ENCODE measurements at regions not wholly inside any gene's neighbourhood (a gene's known extent, or its start where the extent isn't known, plus 50 kb on each side); places are given as distances from the start of the nearest gene placed in this dataset.
"Not testable (repeated sequence)": the region's sequence is repeated elsewhere in the genome, so short reads cannot be mapped to it uniquely, and the experiment has no call there.

DNA sequence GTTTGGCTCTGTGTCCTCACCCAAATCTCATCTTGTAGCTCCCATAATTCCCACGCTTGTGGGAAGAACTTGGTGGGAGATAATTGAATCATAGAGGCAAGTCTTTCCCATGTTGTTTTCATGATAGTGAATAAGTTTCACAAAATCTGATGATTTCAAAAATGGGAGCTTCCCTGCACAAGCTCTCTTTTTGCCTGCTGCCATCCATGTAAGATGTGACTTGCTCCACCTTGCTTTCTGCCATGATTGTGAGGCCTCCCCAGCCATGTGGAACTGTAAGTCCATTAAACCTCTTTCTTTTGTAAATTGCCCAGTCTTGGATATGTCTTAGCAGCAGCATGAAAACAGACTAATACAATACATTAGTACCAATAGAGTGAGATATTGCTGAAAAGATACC, 154.9 kb downstream of the DUSP10 start:
- DNase-seq, result not testable (repeated sequence)

DNA sequence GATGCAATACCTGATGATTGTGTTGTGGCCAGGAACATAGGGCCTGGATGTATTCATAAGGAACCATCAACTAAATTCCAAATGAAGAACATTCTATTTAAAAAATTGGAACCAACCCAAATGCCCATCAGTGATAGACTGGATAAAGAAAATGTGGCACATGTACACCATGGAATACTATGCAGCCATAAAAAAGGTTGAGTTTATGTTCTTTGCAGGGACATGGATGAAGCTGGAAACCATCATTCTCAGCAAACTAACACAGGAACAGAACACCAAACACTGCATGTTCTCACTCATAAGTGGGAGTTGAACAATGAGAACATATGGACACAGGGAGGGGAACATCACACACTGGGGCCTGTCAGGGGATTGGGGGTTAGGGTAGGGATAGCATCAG, 150.6 kb downstream of the DUSP10 start:
- not testable (repeated sequence) for DNase-seq

DNA sequence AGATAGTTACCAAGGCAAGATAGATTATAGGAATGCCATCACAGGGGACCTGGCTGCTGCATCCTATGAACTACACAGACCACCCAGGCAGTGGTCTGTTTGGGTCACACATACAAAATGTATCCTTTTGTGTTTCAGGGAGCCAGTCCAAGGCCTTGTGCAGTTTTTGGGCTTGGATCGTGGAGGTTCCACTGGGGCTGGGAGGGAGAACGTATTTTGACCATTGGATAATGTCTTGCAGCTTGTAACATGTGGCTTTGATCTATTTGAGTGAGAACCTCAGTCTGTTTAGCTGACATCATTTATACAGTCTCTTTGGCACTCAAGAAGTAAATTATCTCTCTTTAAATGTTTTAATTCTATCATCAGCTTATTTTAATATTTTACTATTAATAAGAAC, 147.3 kb downstream of the DUSP10 start:
- peak; percentile 15 for DNase-seq

DNA sequence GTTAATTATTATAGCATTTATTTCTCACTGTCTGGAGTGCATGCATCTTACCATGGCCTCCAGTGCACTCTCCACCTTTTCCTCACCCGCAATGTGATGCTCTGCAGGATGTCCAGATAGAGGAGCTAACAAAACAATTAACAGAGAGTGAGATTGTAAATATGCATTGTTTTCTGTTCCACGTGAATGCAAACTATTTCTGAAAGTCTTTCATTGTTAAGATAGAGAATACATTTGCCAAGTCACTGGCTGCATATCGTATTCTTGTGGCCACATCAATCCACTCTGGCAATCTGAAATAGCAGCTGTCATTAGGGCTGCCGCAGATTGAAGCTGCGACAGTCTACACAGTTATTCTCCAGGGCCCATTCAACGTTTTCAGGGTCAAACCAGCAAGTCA, 143.8 kb downstream of the DUSP10 start:
- DNase-seq, result no peak

DNA sequence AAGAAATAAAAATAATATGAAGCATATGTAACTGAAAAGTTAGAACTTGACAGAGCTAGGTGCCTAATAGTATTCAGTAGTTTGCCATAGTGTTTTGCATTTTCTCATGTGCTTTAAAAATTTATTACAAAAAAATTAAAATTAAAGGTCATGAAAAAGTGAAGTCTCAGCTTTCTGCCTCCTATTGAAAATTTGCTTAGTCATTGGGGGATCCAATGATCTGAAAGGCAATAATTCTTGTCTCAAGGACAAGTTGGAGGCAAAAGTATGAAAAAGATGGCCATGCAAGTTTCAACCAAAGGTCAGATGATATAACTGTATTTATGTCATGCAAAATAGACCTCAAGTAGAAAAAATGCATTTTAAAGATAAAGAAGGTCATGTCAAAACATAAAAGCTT, 140.7 kb downstream of the DUSP10 start:
- DNase-seq, result no peak

DNA sequence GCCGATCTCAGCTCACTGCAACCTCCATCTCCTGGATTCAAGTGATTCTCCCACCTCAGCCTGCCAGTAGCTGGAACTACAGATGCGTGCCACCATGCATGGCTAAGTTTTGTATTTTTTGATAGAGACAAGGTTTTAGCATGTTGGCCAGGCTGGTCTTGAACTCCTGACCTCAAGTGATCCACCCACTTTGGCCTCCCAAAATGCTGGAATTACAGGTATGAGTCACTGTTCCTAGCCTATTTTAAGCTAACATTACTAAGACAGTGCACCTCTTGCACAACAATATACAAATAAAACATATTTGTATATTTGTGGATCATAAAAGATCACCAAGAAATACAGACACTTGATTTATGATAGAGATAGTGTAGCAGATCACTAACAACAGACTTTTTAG, 139.1 kb downstream of the DUSP10 start:
- DNase-seq, result no peak

DNA sequence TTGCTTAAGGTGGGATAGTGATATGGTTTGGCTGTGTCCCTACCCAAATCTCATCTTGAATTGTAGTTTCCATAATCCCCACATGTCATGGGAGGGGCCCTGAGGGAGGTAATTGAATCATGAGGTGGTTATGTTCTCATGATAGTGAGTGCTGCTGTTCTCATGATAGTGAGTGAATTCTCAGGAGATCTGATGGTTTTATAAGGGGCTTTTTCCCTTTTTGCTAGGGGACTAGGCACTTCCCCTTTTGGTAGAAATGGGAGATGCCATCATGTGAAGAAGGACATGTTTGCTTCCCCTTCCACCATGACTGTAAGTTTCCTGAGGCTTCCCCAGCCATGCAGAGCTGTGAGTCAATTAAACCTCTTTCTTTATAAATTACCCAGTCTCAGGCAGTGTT, 137.5 kb downstream of the DUSP10 start:
- not testable (repeated sequence) for DNase-seq

DNA sequence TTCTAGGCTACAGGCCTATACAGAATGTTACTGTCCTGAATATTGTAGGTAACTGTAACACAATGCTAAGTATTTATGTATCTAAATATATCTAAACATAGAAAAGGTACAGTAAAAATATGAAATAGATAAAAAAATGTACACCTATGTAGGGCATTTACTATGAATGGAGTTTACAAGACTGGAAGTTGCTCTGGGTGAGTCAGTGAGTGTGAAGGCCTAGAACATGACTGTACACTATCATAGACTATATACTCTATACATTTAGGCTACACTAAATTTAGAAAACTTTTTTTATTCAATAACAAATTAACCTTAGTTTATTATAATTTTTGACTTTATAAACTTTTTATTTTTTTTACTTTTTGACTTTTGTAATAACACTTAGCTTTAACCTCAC, 136.9 kb downstream of the DUSP10 start:
- DNase-seq, result no peak

DNA sequence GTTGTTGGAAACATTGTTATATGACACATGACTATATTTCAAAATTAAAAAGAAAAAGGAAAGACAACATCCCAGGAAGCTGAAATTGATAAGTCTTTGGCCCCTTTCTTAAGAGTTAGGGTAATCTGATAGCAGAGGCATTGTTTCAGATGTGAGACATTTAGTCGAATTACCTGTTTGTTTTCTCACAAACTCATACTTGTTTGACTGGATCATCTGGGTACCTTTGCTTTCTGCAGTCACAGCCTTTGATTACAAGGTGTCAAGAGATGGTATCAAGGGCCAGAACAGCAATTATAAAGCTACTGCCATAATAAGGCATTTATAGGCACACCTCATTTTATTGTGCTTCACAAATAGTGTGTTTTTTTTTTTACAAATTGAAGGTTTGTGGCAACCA, 136.3 kb downstream of the DUSP10 start:
- no peak for DNase-seq

DNA sequence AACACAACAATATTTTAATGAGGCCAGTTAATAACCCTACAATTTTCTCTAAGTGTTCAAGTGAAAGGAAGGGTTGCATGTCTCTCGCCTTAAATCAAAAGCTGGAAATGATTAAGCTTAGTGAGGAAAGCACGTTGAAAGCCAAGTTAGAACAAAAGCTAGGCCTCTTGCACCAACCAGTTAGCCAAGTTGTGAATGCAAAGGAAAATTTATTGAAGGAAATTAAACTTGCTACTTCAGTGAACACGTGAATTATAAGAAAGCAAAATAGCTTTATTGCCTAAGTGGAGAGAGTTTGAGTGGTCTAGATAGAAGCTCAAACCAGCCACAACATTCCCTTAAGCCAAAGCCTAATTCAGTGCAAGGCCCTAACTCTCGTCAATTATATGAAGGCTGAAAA, 135.6 kb downstream of the DUSP10 start:
- no peak for DNase-seq

DNA sequence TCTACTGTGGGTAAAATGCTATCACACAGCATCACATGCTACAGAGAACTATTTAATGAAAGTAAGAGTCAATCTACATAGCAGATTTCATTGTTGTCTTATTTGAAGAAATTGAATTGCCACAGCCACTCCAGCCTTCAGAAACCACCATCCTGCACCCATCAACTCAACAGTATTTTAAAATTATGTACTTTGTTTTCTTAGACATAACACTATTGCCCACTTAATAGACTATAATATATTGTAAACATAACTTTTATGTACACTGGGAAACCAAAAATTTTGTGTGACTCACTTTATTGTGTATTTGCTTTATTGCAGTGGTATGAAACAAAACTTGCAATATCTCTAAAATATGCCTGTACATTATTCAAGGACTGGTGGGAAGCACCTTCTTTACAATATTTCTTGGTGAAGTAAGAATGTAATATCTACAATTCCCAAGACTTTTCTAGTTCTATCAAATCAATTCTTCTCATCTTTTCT, 133.0 kb downstream of the DUSP10 start:
- DNase-seq, result no peak

DNA sequence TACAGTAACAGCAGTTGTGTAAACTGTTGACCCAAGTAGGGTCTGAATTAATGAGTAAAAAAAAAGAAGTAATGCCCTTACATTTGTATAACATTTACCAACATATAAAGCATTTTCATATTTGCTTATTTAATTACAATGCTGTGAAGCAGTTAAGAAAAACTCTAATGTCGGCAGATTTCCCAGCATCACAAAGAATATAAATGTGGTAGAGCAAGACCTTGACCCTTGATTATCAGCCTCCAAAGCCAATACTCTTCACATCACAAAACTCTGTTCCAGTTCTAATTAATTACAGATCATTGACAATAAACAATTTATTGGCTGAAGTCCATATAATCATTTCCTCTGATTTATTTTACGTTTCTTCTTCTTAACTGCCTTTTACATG, 130.2 kb downstream of the DUSP10 start:
- DNase-seq, result no peak

DNA sequence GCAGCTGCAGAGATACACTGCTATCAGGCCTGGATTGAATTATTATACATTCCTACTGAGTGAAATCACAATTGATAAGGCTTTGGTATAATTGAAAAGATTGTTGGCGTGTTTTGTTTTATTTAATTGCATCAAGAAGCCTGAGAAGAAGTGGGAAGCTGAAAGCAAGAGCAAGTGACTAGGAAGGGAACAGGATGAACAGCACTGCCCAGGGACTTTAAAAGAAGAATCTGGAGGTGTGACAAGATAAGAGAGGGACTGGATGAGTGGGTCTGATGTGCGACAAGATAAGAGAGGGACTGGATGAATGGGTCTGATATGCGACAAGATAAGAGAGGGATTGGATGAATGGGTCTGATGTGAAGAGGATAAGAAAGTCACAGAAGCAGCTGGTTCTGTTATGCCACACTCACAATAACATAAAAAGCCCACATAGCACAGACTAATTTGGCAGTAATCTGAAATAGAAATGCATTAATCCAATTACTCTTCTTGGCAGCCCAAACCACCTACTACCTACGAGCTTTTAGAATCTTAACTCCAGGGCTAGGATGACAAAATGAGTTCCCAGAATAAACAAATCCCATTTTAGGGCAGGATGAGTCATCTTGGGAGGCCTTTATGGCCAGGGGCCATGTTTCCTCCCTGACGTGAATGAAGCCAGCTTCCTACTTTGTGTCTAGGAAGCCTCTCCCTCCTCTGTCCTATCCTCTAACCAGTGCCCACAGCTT, 129.7 kb downstream of the DUSP10 start:
- peak; percentile 54 for DNase-seq

DNA sequence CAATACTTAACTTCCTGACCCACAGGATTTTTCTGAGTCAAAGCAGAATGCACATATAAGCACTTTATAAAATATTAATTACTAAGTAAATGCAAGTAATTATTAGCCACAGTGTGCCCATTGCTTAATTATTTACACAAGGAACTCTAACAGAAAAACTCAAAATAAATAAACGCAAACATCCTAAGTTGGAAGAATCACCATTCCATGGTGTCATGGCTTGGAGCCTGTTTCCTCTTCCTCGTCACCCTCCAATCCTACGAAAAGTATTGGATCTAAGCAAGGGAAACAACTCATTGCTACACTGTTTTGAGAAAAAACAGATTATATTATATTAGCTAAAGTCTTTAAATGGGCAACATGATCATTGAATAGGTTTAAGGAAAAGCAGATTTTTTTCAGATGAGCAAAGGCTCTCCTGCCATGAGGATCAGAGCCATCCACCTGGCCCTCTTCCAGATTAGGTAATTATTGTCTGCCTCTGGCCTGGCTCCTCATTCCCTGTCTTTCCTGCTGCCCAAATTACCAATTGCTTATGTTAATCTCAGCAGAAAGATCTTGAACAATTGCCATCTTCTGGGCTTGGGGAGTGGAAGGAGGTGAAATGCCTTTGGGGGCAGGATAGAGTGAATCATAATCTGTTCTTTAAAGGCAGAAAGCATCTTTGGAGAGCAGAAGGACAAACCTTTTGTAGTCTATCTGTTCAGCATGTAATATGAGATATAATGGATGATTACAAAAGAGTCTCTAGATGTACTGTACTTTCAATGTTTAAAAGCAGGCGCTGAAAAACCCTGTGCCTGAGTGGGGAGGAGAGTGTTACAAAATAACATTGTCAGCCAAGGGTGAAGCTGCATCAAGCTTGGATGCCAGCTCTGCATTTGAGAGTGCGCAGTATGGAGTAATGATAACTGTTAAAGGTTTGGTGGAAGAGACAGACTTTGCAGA, 121.2 kb downstream of the DUSP10 start:
- no peak for DNase-seq

DNA sequence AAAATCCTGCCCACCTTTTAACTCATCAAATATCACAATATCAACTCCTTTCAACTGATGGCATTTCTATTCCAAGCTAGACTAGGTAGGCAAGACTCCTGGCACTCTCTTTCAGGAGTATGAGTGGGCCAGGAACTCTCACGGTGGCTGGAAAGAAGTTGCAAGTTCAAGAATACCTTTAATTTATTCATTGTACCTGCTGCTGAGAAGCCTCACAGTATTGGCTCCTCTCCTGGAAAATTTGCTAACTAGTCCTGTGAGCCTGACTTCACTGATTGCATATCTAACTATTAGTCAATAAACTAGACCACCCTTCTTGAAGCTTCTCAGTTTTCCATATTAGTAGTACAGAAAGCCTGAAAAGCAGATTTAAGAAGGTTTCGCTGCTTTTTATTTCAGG, 120.2 kb downstream of the DUSP10 start:
- DNase-seq, result no peak

DNA sequence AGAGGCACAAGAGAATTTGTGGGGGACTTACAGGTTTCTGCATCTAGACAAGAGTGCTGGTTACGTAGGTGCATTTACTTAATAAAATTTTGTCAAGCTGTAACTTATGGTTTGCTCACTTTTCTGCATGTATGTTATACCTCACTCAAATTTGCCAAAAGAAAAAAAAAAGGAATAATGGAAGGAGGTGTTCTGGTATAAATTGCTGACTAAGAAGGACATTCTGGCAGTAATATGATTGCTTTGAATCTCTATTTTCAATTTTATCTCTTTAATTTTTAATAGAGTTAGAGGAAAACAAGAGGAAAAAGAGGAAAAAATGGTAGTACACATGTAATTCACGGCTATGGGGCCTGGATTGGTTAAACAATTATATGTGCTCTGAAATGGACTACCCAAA, 119.5 kb downstream of the DUSP10 start:
- no peak for DNase-seq

DNA sequence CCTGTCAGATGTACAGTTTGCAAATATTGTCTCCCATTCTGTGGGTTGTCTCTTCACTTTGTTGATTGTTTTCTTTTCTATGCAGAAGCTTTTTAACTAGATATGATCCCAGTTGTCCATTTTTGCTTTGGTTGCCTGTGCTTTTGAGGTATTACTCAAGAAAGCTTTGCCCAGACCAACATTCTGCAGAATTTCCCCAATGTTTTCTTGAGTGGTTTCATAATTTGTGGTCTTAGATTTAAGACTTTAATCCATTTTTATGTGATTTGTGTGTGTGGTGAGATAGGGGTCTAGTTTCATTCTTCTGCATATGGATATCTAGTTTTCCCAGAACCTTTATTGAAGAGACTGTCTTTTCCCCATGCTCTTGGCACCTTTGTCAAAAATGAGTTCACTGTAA, 116.9 kb downstream of the DUSP10 start:
- DNase-seq, result no peak

DNA sequence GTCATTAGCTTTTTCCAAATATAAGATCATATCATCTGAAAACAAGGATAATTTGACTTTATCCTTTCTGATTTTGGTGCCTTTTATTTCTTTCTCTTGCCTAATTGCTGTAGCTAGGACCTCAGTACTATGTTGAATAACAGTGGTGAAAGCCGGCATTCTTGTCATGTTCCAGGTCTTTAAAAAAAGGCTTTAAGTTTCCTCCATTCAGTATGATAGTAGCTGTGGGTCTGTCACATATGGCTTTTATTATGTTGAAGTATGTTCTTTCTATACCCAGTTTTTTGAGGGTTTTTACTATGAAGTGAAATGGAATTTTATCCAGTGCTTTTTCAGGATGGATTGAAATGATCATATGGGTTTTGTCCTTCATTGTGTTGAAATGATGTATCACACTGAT, 115.8 kb downstream of the DUSP10 start:
- no peak for DNase-seq

DNA sequence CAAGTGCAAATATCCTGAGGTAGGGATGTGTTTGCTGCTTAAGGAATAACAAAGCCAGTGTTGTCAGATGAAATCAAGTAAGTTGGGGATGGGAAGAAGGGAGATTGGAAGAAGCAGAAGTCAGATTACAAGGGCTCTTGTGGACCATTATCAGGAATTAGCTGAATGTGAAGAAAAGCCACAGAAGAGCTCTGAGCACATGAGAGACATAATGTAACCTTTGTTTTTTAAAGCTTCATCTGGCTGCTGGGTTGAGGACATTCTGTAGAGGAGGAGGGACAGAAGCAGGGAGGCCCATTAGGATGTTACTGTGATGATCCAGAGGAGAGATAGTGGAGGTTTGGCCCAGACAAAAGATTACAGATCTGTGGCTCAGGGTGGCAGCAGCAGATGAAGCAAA, 111.7 kb downstream of the DUSP10 start:
- no peak for DNase-seq

DNA sequence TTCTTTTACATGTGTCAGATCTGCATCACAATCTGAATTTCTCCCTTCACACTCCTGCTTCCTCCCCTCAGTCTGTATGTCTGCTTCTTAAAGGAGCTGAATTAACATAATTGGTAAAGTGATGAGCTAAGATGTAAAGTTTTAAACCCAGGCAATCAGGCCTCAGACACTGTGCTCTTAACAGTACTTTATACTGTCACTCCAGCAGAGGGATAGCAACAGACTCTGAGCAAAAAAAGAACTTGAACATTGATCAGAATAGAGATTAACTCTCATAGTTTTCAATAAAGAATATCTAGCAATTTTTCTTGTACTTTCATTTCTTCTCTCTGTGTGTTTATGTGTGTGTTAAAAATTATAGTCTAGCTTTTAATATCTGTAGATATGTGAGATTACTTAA, 110.3 kb downstream of the DUSP10 start:
- DNase-seq, result no peak

DNA sequence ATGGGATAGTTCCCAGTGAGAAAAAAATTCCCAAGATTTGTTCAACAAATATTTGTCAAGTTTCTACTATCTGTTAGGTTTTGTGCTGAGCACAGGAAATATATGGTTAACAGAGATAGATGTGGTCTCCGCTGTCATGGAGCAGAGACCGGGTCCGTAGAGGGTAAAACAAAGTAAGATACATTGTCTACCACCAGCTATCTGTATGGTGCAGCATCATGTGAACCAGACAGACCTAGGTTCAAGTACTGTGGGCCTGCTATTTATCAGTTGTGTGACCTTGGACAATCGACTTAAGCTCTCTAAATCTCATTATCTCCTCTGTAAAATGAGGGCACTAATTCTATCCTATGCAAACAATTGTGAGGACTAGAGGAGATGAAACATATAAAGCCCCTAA, 109.8 kb downstream of the DUSP10 start:
- DNase-seq, result no peak

DNA sequence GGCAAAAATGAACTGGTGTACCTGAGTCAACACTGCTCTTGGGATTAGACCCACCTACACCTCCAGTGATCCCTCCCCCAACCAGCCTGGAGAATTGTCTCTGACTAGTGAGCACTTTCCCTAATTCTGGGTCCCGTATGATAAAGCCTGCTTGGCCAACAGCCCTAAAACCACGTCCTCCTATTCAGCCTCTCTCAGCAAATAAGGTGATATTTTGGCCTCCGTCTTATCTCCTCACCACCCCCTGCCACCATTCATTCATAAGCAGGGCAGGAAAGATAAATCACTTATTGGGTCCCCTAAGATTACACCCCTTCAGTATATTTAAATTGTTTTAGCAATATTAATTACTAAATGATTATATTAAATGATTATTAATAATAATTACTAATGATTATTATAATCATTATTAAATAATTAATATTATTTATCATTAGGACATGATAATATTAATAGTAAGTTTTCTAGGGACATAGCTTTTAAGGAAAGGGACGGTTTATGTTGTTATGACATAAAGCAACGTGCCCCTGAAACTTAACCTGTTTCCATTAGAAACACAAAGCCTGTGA, 108.0 kb downstream of the DUSP10 start:
- DNase-seq, result no peak

DNA sequence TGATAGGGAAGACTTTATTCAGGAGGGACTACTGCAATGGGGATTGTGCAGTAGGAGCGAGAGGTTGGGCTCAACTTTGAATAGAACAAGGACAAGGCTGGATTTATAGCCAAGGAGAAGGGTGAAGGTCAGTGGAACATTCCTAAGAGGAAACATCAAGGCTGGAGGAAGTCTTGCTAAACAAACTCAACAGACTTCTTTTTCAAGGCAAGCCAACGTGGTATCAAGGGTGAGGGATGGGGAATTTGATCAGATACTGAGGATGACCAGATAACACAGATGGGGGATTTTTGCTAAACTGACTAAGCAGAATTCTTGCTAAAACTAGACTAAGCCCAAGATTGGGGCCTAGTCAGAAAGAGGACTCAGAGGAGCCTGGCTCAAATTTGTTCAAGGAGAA, 107.3 kb downstream of the DUSP10 start:
- DNase-seq, result no peak
